ENCODE measurements at regions not wholly inside any gene's neighbourhood (a gene's known extent, or its start where the extent isn't known, plus 50 kb on each side); places are given as distances from the start of the nearest gene placed in this dataset.

- H4K91ac ChIP-seq (ENCODE audit: insufficient read depth, low read depth, low read length), result no peak overlapping the region
- no CpG with 5 or more reads among the region's 5 CpGs for WGBS, 2 experiments (ENCODE audit: extremely low coverage in 2 of 2, insufficient read length in 1 of 2)
- H3K27me3 ChIP-seq (ENCODE audit: control insufficient read depth, insufficient read depth, low read length), result no peaks in the 10 kb centered on the region
- no peaks in the 10 kb centered on the region for H3K36me3 ChIP-seq (ENCODE audit: control insufficient read depth, insufficient read depth, low read length)
- in situ Hi-C loops (cut with MboI; ENCODE audit: low sequenced_read_pairs), result no loop called here
- peak overlapping the region; percentile 53 for H3K4me2 ChIP-seq (ENCODE audit: low read depth, low read length)
- CTCF ChIA-PET, result interaction anchor here (0.7 kb wide), 1 partner anchor 151 kb away, joined by 3 read pairs; no protein-coding TSS in a partner anchor
- POLR2A ChIA-PET (ENCODE audit: unreplicated experiment), result no interaction called here
- H2BK20ac ChIP-seq (ENCODE audit: low read depth, low read length), result no peak overlapping the region
- ATAC-seq (ENCODE audit: low read depth), result peak; percentile 85
- H3K9me1 ChIP-seq (ENCODE audit: insufficient read depth, low read length), result no peaks in the 10 kb centered on the region
- no peak overlapping the region for H3K4ac ChIP-seq (ENCODE audit: low read depth, low read length)
- H4K5ac ChIP-seq (ENCODE audit: low read depth, low read length), result peak overlapping the region; percentile 12; the same call in 1 of the 2 replicates
- no peak overlapping the region for H3K14ac ChIP-seq (replicated peaks; ENCODE audit: low read depth, low read length)
- DNase-seq, result peak; percentile 71
- H4K20me1 ChIP-seq (ENCODE audit: insufficient read depth, low read length), result no peaks in the 10 kb centered on the region
- dilution Hi-C loops (cut with HindIII; ENCODE audit: low sequenced_read_pairs, unreplicated experiment), result no loop called here
- peaks cover 4% of the 10 kb centered on the region; the same call in 1 of the 2 replicates for H3K4me1 ChIP-seq (ENCODE audit: control insufficient read depth, insufficient read depth, low read length)
- H3K56ac ChIP-seq (ENCODE audit: extremely low read depth, insufficient read depth, low read length), result no peak overlapping the region
- intact Hi-C loops (cut with micrococcal nuclease), result no loop called here
- H2BK15ac ChIP-seq (ENCODE audit: low read depth, low read length), result no peak overlapping the region; the same call in 2 of the 3 replicates
- no peaks in the 10 kb centered on the region; the same call in 1 of the 2 replicates for H3K9me3 ChIP-seq (ENCODE audit: control insufficient read depth, insufficient read depth, low read length)
- TF ChIP-seq MAZ (IDR thresholded peaks at IDR 0.05; ENCODE audit: borderline replicate concordance, low read depth, low read length), result no peak
- TF ChIP-seq MAFK (IDR thresholded peaks at IDR 0.05; ENCODE audit: low read depth, low read length), result peak; percentile 93
- no peak overlapping the region for H2AK9ac ChIP-seq (replicated peaks; ENCODE audit: low read depth, low read length, poor library complexity)
- H4K8ac ChIP-seq (ENCODE audit: low read depth in 2 of 2, low read length in 2 of 2), result no peak overlapping the region
- no TSS peak for BruUV-seq (replicated peaks)
- peak overlapping the region; percentile 27 for H2AFZ ChIP-seq (replicated peaks; ENCODE audit: low read length, poor library complexity)
- no peak overlapping the region for H2AK5ac ChIP-seq (ENCODE audit: low read depth, low read length)
- H2BK5ac ChIP-seq (ENCODE audit: low read depth, low read length, poor library complexity, severe bottlenecking), result no peak overlapping the region
- H3K18ac ChIP-seq (ENCODE audit: low read depth, low read length), result peak overlapping the region; percentile 5; the same call in 1 of the 2 replicates
- H3K23ac ChIP-seq (ENCODE audit: low read depth, low read length), result no peak overlapping the region
- no peaks in the 10 kb centered on the region for H3K79me1 ChIP-seq (ENCODE audit: low read depth in 1 of 2, low read length in 2 of 2)
- H3K9ac ChIP-seq (ENCODE audit: low read depth, low read length), result peak overlapping the region; percentile 11
- no peak overlapping the region for H3K4me3 ChIP-seq (ENCODE audit: insufficient read depth, low read depth, low read length)
- no peak overlapping the region for H2BK120ac ChIP-seq (ENCODE audit: low read depth, low read length)
- H3K27ac ChIP-seq (ENCODE audit: insufficient read depth, low read length), result peak overlapping the region; percentile 71; the same call in 1 of the 2 replicates
Observed at GRCh38 chr13:48600374-48601364, 53.1 kb upstream of the CYSLTR2 start.
